ENCODE measurements at regions not wholly inside any gene's neighbourhood (a gene's known extent, or its start where the extent isn't known, plus 50 kb on each side); places are given as distances from the start of the nearest gene placed in this dataset.

- Histone ChIP-seq H3K4me2 (ENCODE audit: low read depth, low read length) (no peak overlapping the region), H3K4me3 (replicated peaks in 1 of 3; ENCODE audit: insufficient read depth in 1 of 3, low read depth in 2 of 3, low read length in 3 of 3) (no peak overlapping the region), H3K36me3 (replicated peaks in 1 of 2; ENCODE audit: control insufficient read depth in 1 of 2, insufficient read depth in 2 of 2, low read length in 2 of 2) (no peaks in the 10 kb centered on the region), H3K9ac (ENCODE audit: insufficient read depth, low read depth, low read length) (no peak overlapping the region), H3K27ac (ENCODE audit: extremely low read length, insufficient read depth, low read length) (no peak overlapping the region), H3K4me1 (ENCODE audit: insufficient read depth, low read length) (peaks cover 5% of the 10 kb centered on the region), H2AFZ (ENCODE audit: low read length) (no peak overlapping the region), H3K9me3 (ENCODE audit: low read length) (no peaks in the 10 kb centered on the region), H3K27me3 (ENCODE audit: control insufficient read depth in 1 of 2, insufficient read depth in 2 of 2, low read length in 2 of 2) (no peaks in the 10 kb centered on the region), H3K79me2 (ENCODE audit: insufficient read depth, low read length) (no peaks in the 10 kb centered on the region), H4K20me1 (ENCODE audit: insufficient read depth, low read length) (no peaks in the 10 kb centered on the region)
- no peak for FAIRE-seq
- no peak for DNase-seq (ENCODE audit: low spot score)
- ChIA-PET POLR2A (no interaction called here), CTCF (ENCODE audit: low intra/inter-chr PET ratio, low total read pairs) (no interaction called here)
- in situ Hi-C loops (cut with HindIII; ENCODE audit: extremely low pct_ligation_motif_present, low pct_unique_long_range_greater_than_20kb): no loop called here
- WGBS (ENCODE audit: low lambda C conversion rate): 22% methylated on average over 2 of the region's 2 CpGs
- BruUV-seq (replicated peaks): no TSS peak
- ATAC-seq: no peak
- intact Hi-C loops (cut with micrococcal nuclease; ENCODE audit: unreplicated experiment): no loop called here
- TF ChIP-seq SKIL (CRISPR knock-in tag; IDR thresholded peaks at IDR 0.05; ENCODE audit: borderline replicate concordance): no peak
- no peak for TF ChIP-seq MXD4 (CRISPR knock-in tag; IDR thresholded peaks at IDR 0.05)
- TF ChIP-seq CEBPB (IDR thresholded peaks at IDR 0.05; ENCODE audit: borderline replicate concordance, low read depth, low read length): no peak
- no peak for TF ChIP-seq NR2C2 (CRISPR knock-in tag; IDR thresholded peaks at IDR 0.05; ENCODE audit: borderline replicate concordance)
- no peak for TF ChIP-seq ZKSCAN5 (CRISPR knock-in tag; IDR thresholded peaks at IDR 0.05)
- no peak for TF ChIP-seq YEATS2 (CRISPR knock-in tag; IDR thresholded peaks at IDR 0.05; ENCODE audit: borderline replicate concordance)
- no peak for TF ChIP-seq CREB3 (CRISPR knock-in tag; IDR thresholded peaks at IDR 0.05)
- TF ChIP-seq GABPB1 (CRISPR knock-in tag; IDR thresholded peaks at IDR 0.05): no peak
- no peak for TF ChIP-seq FOXM1 (CRISPR knock-in tag; IDR thresholded peaks at IDR 0.05)
- TF ChIP-seq MLX (CRISPR knock-in tag; IDR thresholded peaks at IDR 0.05): no peak
- no peak for TF ChIP-seq ZNF414 (CRISPR knock-in tag; IDR thresholded peaks at IDR 0.05)
- TF ChIP-seq NONO (IDR thresholded peaks at IDR 0.05): no peak
- no peak for TF ChIP-seq NONO (CRISPR knock-in tag; conservative IDR thresholded peaks at IDR 0.05)
- TF ChIP-seq RERE (CRISPR knock-in tag; IDR thresholded peaks at IDR 0.05; ENCODE audit: low read depth): no peak
- no peak for TF ChIP-seq ZNF337 (CRISPR knock-in tag; IDR thresholded peaks at IDR 0.05; ENCODE audit: borderline replicate concordance, low read depth)
- TF ChIP-seq RARG (CRISPR knock-in tag; IDR thresholded peaks at IDR 0.05; ENCODE audit: low read depth): no peak
- TF ChIP-seq RXRB (CRISPR knock-in tag; IDR thresholded peaks at IDR 0.05; ENCODE audit: borderline replicate concordance): no peak
These were observed 87.3 kb upstream of the RMST start for GRCh38 chr12:97375310-97375709.
